ENCODE measurements at regions not wholly inside any gene's neighbourhood (a gene's known extent, or its start where the extent isn't known, plus 50 kb on each side); places are given as distances from the start of the nearest gene placed in this dataset.

DNA sequence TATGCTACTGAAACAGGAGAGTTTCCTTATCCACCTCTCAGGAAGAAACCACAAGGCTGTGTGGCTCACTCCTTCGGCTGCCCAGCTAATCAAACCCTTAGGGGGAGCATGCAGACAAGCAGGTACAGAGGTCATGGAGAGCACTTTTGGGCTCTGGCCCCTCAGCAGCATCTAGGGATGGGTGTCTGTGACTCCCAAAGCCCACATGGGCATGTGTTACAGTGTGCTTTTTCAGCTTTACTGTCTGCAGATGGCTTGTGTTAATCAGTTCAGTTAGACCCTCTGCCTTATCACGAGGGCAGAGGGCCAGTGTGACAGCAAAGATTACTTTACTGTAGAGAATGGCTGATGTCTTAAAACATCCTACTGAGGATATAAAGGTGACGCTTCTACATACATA, 447.4 kb downstream of the PCDH10 start:
- H3K4me3 ChIP-seq (ENCODE audit: low read depth, low read length), result no peak overlapping the region
- TF ChIP-seq, protein P1, sequence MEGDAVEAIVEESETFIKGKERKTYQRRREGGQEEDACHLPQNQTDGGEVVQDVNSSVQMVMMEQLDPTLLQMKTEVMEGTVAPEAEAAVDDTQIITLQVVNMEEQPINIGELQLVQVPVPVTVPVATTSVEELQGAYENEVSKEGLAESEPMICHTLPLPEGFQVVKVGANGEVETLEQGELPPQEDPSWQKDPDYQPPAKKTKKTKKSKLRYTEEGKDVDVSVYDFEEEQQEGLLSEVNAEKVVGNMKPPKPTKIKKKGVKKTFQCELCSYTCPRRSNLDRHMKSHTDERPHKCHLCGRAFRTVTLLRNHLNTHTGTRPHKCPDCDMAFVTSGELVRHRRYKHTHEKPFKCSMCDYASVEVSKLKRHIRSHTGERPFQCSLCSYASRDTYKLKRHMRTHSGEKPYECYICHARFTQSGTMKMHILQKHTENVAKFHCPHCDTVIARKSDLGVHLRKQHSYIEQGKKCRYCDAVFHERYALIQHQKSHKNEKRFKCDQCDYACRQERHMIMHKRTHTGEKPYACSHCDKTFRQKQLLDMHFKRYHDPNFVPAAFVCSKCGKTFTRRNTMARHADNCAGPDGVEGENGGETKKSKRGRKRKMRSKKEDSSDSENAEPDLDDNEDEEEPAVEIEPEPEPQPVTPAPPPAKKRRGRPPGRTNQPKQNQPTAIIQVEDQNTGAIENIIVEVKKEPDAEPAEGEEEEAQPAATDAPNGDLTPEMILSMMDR (IDR thresholded peaks at IDR 0.05; ENCODE audit: low read depth, low read length, missing control alignments), result no peak
- no peak for DNase-seq (ENCODE audit: low read depth)

DNA sequence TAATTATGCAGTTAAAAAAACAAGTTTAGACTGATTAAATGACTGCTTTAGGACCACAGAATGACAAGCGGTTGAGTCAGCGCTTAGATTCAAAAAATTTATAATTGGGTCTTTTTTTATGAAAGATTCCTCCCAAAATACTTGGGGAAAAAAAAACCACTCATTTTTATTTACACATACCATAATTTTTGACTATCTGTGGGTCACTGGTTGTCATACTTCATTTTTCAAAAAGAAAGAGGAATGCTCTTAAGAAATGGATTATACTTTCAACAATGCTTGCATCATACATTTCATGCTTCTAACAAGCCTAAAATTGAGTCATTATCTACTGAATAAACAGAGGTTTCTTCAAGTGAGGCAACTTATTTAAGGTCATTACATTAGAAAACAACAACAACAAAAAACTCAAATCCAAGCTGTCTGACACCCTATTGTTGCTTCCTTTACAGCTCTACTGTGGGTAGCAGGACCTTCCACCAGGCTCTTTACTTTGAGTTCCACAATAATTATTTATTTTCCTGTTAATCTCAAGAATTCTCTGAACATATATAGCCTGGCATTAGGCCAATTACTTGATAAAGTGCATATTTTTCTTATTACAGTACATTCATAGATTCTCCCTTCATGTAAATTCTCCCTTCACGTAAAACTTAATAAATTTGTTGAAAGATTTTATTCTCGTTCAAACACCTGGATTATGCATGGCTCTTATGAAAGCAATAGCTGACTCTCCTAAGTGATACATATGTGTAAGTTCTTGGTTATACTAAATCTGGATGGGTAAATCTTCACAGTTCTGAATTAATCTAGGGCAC, 445.5 kb downstream of the PCDH10 start:
- TF ChIP-seq, protein P1 (IDR thresholded peaks at IDR 0.05; ENCODE audit: low read depth, low read length, missing control alignments), result no peak
- no peak for DNase-seq (ENCODE audit: low read depth)
- no peak overlapping the region for H3K4me3 ChIP-seq (ENCODE audit: low read depth, low read length)

DNA sequence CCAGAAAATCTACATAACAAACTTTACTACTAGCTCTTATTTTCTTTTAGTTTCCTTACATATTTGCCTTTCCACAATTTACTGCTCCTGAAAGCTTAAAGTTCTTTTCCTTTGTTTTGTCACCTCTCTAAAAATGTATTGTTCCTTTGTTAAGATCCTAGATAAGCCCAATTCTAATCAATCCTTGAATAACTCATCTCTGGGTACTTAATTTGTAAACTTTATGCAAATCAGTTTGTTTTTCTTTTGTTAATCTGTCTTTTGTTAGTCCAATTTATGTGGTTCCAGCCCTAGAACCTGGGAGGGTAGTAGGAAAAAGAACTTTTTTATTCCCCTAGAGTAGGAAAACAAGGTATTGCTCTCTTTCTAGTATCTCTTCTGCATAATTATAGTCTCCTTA, 444.7 kb downstream of the PCDH10 start:
- no peak overlapping the region for H3K4me3 ChIP-seq (ENCODE audit: low read depth, low read length)
- TF ChIP-seq, protein P1 (IDR thresholded peaks at IDR 0.05; ENCODE audit: low read depth, low read length, missing control alignments), result no peak
- no peak for DNase-seq (ENCODE audit: low read depth)

DNA sequence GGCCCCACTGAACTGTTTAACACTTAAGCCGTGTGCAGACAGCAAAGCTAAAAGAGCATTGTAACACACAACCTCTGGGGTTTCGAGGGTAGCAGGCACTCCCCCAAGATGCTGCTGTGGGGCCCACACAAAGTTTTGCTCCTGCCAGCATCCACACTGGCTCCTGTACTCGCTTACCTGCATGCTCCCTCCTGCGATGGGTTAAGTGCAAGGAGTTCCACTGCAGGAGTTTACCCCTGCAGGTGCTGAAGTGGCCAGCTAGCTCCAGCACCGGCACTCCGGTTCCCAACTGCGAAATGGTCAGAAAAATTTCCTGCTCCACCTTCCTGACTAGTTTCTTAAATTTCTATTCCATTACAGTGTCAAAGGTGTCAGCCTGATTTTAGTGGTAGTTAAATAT, 443.5 kb downstream of the PCDH10 start:
- no peak overlapping the region for H3K4me3 ChIP-seq (ENCODE audit: low read depth, low read length)
- DNase-seq (ENCODE audit: low read depth), result no peak
- TF ChIP-seq, protein P1 (IDR thresholded peaks at IDR 0.05; ENCODE audit: low read depth, low read length, missing control alignments), result no peak

DNA sequence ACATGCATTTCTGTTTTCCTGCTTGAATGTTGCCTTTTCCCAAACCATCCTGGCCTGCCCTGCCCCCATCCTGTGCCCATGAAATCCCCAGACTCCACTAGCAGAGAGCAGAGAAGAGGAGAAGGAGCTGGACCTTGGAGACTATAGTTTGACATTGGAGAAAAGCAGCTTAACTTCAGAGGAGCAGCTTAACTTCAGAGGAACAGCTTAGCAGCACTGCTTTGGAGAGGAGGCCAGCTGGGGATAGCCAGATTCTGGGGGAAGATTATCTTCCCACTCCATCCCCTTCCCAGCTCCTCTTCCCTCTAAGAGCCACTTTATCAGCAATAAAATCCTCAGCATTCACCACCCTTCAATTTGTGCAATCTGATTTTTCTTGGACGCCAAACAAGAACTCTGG, 443.0 kb downstream of the PCDH10 start:
- no peak overlapping the region for H3K4me3 ChIP-seq (ENCODE audit: low read depth, low read length)
- TF ChIP-seq, protein P1 (IDR thresholded peaks at IDR 0.05; ENCODE audit: low read depth, low read length, missing control alignments), result no peak
- no peak for DNase-seq (ENCODE audit: low read depth)

DNA sequence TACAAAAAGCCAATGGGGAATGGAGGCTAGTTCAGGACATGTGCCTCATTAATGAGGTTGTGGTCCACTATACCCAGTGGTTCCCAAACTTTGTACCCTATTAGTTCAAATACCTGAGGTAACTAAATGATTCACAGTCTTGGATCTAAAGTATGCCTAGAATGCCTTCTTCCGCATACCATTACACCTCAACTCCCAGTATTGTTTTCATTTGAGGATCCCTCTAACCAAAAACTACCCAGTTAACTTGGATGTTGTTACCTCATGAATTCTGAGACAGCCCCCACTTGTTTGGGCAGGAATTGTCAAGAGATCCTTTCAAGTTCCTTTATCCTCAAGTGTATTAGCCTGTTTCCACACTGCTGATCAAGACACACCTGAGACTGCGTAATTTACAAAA, 439.2 kb downstream of the PCDH10 start:
- TF ChIP-seq, protein P1 (IDR thresholded peaks at IDR 0.05; ENCODE audit: low read depth, low read length, missing control alignments), result no peak
- no peak overlapping the region for H3K4me3 ChIP-seq (ENCODE audit: low read depth, low read length)
- no peak for DNase-seq (ENCODE audit: low read depth)

DNA sequence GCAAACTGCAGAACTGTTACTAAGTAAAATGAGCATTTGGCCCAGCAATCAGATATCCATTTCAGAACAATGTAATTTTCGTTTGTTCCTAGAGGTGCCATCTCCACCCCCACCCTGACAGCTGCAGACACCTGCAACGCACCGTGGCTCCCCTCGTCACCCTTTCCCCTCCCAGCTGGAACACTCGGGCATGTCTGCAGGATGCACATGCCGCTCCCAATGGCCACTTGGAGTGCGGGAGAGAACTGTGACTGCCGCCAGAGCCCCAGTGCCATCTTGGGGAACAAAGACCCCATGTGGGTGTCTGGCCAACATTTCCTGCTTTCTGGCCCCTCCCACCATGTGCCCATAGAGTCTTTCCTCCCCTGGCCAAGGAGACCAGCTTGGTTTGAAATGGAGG, 436.2 kb downstream of the PCDH10 start:
- TF ChIP-seq, protein P1 (IDR thresholded peaks at IDR 0.05; ENCODE audit: low read depth, low read length, missing control alignments), result no peak
- no peak overlapping the region for H3K4me3 ChIP-seq (ENCODE audit: low read depth, low read length)
- no peak for DNase-seq (ENCODE audit: low read depth)
